ENCODE measurements at regions not wholly inside any gene's neighbourhood (a gene's known extent, or its start where the extent isn't known, plus 50 kb on each side); places are given as distances from the start of the nearest gene placed in this dataset.

GRCh38 chr9:106560540-106560939 is 302.4 kb upstream of the ZNF462 start:
- TF ChIP-seq CTCF (IDR thresholded peaks at IDR 0.05), result no peak
- no peak for TF ChIP-seq POLR2A (IDR thresholded peaks at IDR 0.05)

All from lower leg skin (tissue), 3 donors.